ENCODE measurements at regions not wholly inside any gene's neighbourhood (a gene's known extent, or its start where the extent isn't known, plus 50 kb on each side); places are given as distances from the start of the nearest gene placed in this dataset.

DNA sequence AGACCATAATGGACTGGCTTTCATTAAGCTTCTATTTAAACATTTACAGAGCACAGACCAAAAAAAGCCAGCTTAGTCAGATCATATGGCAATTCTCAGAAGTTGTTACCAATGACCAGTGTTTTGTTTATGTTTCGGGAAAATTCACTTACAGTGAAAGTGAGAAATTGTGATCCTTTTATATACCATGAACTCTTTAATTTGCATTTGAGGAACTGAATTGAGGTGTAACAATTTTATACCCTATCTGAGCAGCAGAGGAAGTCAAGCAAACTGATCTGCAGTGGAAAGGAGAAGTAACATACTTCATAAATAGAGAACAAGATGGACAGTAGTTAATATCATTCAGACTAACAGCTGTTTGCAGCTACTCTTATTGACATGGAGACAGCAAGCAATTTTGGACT lies 97.1 kb downstream of the TMA16 start:
- DNase-seq: no peak
- Histone ChIP-seq H3K4me3 (no peak overlapping the region), H3K9me3 (no peaks in the 10 kb centered on the region), H3K27ac (peak overlapping the region in 1 of 2 donors; percentile 71), H3K27me3 (no peaks in the 10 kb centered on the region), H3K4me1 (peaks cover 0 to 18% of the 10 kb centered on the region in 2 donors), H3K36me3 (no peaks in the 10 kb centered on the region)
- TF ChIP-seq, protein P1, sequence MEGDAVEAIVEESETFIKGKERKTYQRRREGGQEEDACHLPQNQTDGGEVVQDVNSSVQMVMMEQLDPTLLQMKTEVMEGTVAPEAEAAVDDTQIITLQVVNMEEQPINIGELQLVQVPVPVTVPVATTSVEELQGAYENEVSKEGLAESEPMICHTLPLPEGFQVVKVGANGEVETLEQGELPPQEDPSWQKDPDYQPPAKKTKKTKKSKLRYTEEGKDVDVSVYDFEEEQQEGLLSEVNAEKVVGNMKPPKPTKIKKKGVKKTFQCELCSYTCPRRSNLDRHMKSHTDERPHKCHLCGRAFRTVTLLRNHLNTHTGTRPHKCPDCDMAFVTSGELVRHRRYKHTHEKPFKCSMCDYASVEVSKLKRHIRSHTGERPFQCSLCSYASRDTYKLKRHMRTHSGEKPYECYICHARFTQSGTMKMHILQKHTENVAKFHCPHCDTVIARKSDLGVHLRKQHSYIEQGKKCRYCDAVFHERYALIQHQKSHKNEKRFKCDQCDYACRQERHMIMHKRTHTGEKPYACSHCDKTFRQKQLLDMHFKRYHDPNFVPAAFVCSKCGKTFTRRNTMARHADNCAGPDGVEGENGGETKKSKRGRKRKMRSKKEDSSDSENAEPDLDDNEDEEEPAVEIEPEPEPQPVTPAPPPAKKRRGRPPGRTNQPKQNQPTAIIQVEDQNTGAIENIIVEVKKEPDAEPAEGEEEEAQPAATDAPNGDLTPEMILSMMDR (IDR thresholded peaks at IDR 0.05): no peak
- intact Hi-C loops (cut with DNase I): no loop called here
- peak; percentile 61 for ATAC-seq

DNA sequence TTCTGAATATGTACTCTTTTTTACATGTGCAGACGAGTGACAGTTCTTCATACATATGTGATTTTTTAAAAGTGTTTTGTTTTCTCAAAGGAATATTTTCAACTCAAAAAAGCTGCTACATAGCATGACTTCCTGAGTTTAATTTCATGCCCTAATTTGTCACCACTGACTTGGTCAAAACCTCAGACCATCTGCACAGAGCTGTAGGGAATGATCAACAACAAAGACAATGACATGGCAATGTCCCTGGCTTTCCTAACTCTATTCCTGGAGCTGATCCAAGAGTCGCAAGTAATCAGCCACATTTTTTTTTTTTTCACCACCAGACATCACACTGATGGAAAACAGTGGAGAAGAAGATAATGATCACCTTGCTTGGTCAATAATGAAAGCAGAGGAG lies 97.7 kb downstream of the TMA16 start:
- Histone ChIP-seq H3K9me3 (no peaks in the 10 kb centered on the region), H3K27ac (peak overlapping the region in 1 of 2 donors; percentile 71), H3K27me3 (no peaks in the 10 kb centered on the region), H3K4me1 (peaks cover 0 to 18% of the 10 kb centered on the region in 2 donors), H3K4me3 (no peak overlapping the region), H3K36me3 (no peaks in the 10 kb centered on the region)
- TF ChIP-seq, protein P1 (IDR thresholded peaks at IDR 0.05): no peak
- no peak for ATAC-seq
- DNase-seq: no peak
- intact Hi-C loops (cut with DNase I): no loop called here

DNA sequence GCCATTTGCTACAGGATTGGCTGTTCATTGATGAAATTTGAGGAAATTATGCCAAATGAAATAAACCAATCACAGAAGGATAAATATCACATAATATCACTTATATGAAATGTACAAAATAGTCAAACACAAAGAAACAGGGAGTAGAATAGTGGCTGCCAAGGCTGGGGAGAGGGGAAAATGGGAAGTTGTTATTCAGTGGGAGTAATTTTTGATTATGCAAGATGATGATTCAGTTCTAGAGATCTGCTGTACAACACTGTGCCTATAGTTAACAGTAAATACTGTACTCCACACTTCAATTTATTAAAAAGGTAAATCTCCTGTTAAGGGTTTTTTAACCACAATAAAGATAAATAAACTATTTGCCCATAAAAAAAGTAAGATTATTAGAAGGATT lies 101.1 kb downstream of the TMA16 start:
- ATAC-seq (peak; percentile 54), DNase-seq (no peak)
- H3K9me3 ChIP-seq: no peaks in the 10 kb centered on the region
- H3K27me3 ChIP-seq: no peaks in the 10 kb centered on the region
- H3K36me3 ChIP-seq: no peaks in the 10 kb centered on the region
- H3K27ac ChIP-seq: peak overlapping the region in 1 of 2 donors; percentile 29
- intact Hi-C loops (cut with DNase I): no loop called here
- H3K4me1 ChIP-seq: peaks cover 0 to 24% of the 10 kb centered on the region in 2 donors
- H3K4me3 ChIP-seq: no peak overlapping the region
- TF ChIP-seq, protein P1 (IDR thresholded peaks at IDR 0.05): no peak

DNA sequence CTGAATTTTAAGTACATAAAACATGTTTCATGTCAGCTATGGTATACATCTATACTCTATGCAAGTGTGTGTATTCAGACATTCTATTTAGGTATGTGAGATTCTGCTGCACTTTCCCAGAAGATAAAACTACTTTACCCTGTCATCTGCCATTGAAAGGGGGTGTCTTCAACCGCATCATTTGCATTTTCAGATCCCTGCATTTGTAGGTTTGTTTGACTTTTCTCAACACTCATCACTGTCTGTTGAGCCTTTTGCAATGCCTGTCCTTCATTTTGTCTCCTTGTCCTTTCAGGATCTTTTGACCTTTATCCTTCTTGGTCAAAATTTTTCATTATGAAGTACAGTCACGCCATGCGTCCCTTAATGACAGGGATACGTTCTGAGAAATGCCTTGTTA lies 103.5 kb downstream of the TMA16 start:
- TF ChIP-seq, protein P1 (IDR thresholded peaks at IDR 0.05): no peak
- intact Hi-C loops (cut with DNase I): no loop called here
- Histone ChIP-seq H3K27ac (no peak overlapping the region), H3K9me3 (no peaks in the 10 kb centered on the region), H3K27me3 (no peaks in the 10 kb centered on the region), H3K4me3 (no peak overlapping the region), H3K36me3 (no peaks in the 10 kb centered on the region), H3K4me1 (peaks cover 0 to 28% of the 10 kb centered on the region in 2 donors)
- ATAC-seq (no peak), DNase-seq (no peak)

DNA sequence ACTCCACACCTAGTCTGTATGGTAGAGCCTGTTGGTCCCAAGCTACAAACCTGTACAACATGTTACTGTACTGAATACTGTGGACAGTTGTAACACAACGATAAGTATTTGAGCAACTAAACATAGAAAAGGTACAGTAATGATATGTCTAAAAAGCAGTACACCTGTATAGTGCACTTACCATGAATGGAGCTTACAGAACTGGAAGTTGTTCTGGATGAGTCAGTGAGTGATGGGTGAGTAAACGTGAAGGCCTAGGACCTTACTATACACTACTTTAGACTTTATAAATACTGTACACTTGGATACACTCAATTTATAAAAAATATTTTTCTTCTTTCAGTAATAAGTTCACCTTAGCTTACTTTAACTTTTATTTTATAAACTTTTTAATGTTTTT lies 104.0 kb downstream of the TMA16 start:
- H3K4me1 ChIP-seq: peaks cover 0 to 32% of the 10 kb centered on the region in 2 donors
- no peaks in the 10 kb centered on the region for H3K9me3 ChIP-seq
- no peaks in the 10 kb centered on the region for H3K27me3 ChIP-seq
- ATAC-seq: no peak
- no peak overlapping the region for H3K4me3 ChIP-seq
- DNase-seq: no peak
- H3K36me3 ChIP-seq: no peaks in the 10 kb centered on the region
- no peak overlapping the region for H3K27ac ChIP-seq
- intact Hi-C loops (cut with DNase I): no loop called here
- TF ChIP-seq, protein P1 (IDR thresholded peaks at IDR 0.05): no peak

Measured in left lung (tissue), 4 donors.